Limb (tissue), 2 donors: ENCODE measurements at regions not wholly inside any gene's neighbourhood (a gene's known extent, or its start where the extent isn't known, plus 50 kb on each side); places are given as distances from the start of the nearest gene placed in this dataset.
A peak's percentile ranks its signal among the peaks of the same experiment; 100 is the strongest.
"Not testable (repeated sequence)": the region's sequence is repeated elsewhere in the genome, so short reads cannot be mapped to it uniquely, and the experiment has no call there.

Experiments used
- DNase-seq, 2 donors: peaks; one replicate each; pipeline ENCODE4 v3.0.0-alpha.2; 2016; ENCODE audit errors: extremely low spot score in 2 of 2

DNA sequence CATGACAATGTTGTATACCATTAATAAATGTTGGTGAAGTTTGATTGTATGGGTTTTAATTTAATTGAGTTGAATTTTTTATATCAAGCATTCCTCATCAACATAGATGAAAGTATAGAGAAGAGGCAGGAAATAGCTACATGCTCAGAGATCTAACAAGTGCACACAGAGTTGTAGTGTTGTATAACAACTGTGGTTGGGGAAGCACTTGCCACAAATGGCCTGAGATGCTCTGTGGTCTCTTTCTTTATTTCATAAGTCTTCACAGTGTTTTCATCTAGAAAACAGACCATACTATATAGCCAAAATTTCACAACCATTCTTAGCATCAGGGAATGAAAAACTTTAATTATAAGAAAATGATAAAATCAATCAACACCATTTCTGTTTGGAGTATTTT is 682.6 kb upstream of the NECTIN3 start:
- no peak for DNase-seq

DNA sequence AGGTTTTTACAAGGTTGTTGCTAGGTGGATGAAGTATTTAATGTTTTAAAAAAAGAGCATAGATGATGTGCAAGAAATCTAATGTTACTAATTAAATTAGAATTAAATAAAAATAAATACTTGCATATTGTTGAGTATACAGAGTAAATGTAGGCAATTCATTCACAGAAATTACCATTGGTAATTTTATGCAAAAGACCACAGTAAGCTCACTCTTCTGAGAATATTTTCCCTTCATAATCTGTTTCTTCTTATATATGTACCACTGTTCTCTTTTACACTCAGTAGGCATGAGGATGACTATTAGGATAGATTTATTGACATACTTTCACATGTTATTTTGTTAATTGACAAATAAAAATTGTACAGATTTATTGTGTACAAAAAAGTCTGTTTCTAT is 681.2 kb upstream of the NECTIN3 start:
- DNase-seq = no peak

DNA sequence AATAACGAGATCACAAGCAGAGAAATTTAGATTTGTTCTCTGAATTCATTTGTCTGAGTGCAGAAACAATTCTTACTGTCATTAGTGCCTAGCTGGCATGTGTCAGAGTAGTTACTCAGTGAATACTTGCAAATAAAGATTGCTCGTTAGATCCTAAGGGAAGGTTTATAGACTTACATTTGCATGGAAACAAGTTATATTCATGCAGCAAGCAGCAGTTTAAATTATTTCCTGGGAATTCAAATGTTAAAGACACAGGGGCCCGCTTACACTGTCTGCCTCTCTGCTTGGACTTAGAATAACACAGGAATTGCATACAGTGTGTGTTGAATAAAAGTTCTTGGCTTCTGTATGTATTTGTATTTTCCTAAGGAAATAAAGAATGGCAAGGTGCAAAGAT is 680.6 kb upstream of the NECTIN3 start:
- DNase-seq = no peak

DNA sequence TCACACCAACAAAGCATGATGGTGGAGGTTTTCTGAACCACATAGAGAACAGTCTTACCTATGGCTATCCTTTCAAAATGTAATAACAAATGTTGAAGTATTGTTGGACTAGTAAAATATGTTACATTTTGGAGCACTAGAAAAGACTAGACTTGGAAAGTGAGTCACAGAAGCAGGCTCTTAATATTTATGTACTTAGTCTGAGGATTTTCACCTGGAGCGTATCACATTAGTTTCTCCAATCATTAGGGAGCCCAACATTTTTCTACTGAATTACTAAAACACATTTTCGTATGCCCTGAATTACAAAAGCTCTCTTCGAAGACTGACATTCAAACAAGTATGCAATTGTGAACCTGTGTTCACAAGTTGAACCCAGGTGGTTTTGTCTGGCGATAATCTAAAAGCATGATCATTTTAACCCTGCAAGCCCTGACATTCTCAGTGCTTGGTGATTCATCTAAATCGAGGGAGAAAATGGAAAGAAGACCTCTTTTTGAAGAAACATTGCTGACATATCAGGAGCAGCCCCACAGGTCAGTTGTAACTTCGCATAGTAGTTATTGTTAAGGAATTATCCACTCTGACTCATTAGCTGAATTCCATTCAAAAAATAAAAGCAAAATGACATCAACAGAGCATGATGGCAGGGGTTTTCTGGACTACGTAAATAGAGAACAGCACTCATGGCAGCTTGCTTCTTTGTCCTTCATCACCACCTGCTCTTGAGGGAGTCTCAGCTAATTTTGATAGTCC is 679.8 kb upstream of the NECTIN3 start:
- no peak for DNase-seq

DNA sequence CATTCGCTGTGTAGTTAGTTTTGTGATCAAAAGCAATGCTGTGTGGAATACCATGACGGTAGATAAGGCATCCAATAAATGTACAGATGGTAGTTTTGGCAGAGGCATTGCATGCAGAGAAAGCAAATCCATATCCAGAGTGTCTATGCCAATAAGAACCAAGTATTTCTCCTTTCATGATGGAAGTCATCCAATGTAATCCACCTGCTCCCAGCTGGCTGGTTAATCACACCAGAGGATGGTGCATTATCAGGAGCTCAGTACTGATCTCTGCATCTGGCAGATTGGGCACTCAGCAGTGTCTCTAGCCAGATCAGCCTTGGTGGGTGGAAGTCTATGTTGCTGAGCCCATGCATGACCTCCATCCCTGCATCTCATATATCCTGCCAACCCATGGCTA is 677.7 kb upstream of the NECTIN3 start:
- DNase-seq = no peak

DNA sequence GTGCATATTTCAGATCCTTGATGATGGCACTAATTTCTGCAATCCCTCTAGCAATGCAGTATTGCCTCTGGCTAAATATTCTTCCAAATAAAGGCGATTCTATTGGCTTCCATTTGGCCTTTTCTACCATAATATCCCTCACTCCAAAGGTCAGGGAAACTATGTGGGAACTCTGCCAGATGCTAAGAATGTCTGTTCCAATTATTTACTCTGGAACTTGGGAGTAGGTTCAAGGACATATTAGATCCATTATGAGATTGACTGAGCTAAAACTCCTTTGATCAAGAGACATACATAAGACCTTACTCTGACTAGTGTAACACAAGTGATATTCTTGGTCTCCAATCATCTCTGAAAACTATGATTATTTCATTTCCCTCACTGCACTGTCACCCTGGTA is 674.5 kb upstream of the NECTIN3 start:
- DNase-seq = no peak

DNA sequence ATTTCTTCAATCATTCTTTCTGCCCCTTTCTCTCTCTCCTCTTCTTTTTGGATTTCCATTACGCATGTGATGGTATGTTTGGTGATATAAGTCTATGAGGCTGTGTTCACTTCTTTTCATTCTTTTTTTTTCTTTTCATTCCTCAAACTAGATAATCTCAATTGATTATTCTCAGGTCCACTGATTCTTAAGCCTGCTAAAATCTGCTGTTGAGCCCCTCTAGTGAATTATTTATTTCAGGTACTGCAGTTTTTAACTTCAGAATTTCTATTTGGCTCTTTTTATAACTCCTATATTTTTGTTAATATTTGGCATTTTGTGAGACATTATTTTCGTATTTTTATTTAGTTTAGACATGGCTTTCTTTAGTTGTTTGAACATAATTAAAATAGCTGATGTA is 671.3 kb upstream of the NECTIN3 start:
- no peak for DNase-seq

DNA sequence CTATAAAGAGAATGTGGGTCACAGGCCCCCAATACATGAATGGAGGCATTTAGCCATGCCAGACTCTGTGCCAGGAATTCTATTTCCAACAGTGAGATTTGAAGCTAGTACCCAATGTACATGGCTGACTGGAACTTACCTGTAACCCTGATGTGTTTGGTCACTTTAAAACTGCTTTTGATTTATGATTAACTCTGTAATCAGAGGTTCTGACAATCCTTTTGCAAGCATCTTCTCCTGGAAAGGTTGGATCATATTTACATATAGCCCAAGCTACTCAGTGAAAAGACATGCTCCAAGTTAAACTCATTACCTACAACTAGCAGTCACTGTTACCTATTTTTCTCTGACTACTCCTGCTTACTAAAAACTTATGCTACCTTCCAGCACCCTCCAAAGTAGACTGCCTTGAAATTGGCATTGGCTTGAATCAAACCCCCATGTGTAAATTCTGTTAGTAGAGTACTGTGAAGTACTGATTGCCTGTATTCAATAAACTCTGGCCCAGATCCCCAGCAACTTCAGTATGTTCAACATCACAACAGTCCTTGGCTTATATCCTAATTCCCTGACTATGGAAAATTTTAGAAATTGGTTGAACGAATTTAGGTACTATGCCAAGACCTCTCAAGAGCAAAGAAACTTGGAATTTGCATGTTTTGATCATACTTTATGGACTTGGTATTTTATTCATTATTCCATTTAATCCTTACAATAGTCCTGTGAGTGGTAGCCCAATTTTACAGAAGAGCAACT is 665.6 kb upstream of the NECTIN3 start:
- DNase-seq = peak in 1 of 2 donors; percentile 10

DNA sequence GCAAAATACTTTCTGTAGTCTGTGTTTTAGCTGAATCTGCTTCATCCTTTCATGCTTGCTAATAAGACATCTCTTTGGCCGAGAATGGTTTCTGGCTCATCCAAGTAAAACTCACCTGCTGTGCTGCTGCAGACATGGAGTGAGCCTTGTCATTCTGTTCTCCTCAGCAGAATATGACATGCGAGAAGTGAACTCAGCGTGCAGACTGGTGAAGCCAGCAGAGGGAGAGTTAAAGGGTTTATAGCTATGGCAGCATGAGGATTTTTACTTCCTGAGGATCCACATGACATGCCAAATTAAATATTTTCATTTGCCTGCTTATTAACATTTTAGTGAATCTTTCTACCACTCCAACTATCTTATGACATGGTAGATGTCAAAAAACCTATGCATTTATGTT is 658.4 kb upstream of the NECTIN3 start:
- DNase-seq = no peak

DNA sequence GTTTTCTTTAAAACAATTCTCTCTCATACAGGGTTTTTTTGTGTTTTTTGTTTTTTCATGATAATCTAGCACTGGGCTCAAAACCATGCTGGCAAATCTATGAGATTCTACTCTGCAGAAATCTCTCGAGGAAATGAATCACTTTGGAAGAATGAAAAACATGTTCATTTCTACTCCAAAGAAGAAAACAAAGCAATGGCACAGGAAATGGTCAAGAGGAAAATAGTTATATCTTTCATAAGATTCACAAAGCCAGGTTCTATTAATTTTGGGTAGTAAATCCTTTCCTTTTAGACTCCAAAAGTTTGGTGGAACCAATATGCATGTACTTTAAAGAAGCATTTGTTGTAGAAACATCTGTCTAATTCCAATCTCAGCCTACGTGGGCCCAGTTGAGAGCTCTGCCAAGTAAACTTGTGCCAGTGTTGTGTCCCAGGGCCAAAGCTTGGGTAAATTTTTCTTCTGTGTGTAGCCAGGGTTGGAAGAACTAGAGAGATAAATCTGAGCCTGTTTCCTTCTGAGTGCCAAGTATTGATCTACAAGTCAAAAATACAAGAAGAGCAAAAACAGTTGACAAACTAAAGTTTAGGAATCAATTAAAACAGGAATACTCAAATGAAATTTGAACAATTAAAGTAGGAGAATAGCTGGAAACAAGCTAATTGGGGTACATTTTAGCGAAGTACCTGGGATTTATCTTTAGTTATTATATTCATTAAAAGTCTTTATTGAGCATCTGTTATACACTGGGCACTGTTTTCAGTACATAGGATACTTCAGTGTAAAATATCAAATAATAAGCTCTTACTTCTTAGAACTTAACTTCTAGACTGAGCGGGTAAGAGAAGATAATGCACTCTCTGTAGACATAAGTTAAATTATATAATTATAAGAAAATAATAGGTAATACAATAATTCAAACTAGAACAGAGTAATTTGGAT is 657.5 kb upstream of the NECTIN3 start:
- no peak for DNase-seq

DNA sequence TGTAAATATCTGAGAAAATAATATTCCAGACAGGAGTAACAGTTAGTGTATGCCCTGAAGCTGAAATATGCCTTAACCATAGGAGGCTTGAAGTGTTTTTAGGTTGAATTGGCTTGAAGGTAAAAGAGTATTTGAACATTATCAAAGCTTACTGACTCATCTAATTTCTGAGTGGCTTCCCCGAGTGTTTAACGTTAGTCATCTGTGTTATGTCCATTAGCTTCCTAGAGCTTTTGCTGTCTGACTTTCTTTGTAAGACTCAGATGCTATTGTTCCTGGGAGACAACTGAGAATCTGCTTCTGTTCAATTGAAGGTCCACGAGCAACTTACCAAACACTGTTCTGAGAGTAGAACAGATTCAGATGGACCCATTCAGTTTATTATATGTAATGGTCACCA is 656.8 kb upstream of the NECTIN3 start:
- no peak for DNase-seq

DNA sequence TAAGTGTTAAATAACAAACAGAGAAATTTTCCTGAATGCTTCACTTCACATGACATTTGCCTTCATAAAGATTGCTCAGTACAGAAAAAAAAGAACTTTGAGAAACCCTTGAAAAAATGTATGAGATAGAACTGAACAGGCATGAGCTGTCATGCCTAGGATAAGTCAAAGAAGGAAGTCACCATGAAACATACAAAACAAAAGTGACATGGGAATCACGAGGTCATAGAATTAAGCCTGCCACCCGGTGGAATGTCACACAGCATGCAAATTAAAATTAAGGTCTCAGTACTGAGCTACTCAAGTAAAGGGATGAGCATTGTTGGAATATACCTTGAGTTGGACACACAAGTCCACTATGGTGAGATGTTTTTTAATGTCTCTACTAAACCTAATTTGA is 652.5 kb upstream of the NECTIN3 start:
- DNase-seq = no peak

DNA sequence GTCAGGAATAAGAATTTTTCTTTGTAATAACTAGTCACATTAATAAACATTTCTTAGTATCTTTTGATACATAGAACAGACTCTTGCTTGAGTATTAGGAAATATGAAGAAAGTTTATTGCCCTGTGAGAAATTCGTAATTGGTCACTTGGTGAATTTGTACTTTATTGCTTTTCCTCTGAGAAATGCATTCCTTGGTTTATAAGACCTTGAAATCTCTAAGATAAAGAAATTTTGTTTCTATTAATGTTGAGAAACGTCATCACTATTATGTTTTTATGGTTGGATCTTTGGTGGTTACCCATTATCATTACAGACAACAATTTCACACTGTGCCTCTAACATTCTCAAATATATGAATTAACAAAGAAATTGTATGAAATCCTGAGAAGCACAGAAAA is 652.0 kb upstream of the NECTIN3 start:
- no peak for DNase-seq

DNA sequence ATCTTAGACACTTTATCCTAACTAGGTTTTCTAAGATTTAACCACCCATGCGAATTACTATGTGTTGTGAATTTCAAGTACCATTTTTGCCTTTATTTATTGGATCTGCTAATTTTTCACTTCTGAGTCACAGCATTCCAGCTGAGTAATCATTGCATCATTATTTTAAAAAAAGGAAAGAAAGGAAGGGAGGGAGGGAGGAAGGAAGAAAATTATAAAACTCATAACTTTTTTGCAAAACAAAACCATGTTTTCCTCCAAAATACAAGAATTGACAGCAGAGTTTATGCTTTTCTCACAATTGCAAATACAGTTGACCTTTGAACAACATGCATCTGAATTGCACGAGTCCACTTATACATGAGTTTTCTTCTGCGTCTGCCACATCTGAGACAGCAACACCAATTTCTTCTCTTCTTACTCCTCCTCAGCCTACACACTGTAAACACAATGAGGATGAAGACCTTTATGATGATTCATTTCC is 651.4 kb upstream of the NECTIN3 start:
- DNase-seq = no peak

DNA sequence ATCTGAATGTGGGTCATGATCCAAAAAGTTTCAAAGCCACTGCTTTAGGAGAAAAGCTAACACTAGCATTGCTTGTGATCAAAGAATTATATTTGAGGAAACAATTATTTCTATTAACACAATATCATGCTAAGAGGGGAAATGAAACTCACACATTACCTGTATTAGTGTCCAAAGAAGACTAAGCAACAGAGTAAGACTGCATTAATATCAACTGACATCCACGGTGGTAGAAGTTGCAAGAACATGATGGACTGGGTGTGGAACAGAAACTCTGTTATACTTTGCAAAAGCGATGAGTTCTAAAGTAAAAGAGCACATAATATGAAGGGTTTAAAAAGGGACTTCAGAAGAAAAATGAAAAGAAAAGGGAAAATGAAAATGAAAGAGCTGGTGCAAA is 648.3 kb upstream of the NECTIN3 start:
- DNase-seq = no peak

DNA sequence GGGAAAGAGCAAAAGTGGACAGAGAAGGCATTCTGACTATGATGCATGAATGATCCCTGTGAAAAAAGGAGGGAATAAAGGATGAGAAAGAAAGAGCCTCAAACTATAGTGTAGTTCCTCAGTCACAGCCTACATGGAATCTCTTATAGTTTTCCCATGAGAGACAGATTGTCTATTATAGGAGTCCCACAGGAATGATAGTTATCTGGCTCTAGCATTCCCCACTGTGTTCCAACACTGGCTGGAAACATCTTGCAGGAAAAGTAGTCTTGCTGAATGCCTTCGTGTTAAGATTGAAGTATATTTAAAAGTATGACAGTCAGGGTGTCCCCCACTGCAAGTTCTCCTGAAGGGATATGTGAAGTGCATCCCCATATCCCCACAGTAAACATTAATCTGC is 641.5 kb upstream of the NECTIN3 start:
- no peak for DNase-seq

DNA sequence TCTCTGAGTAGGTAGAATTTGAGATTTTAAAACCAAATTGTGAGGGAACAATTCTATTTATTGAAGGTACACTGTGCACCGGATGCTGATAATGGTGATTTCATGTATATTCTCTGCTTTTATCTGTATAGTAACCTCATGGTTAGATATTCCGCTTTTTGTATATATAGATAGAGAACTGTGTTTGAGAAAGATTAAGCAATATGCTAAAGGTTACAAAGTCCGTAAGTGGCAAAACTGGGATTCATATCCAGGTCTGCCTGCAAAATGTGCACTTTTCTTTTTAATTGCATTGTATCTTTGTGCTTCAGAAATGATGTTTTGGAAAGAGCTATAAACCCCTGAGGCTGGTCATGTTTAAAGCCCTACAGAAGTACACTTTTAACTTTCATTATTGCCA is 635.4 kb upstream of the NECTIN3 start:
- DNase-seq = no peak

DNA sequence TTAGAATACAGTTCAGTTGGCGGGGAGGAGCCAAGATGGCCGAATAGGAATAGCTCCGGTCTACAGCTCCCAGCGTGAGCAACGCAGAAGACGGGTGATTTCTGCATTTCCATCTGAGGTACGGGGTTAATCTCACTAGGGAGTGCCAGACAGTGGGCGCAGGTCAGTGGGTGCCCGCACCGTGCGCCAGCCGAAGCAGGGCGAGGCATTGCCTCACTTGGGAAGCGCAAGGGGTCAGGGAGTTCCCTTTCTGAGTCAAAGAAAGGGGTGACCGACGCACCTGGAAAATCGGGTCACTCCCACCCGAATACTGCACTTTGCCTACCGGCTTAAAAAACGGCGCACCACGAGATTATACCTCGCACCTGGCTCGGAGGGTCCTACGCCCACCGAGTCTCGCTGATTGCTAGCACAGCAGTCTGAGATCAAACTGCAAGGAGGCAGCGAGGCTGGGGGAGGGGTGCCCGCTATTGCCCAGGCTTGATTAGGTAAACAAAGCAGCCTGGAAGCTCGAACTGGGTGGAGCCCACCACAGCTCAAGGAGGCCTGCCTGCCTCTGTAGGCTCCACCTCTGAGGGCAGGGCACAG is 631.5 kb upstream of the NECTIN3 start:
- DNase-seq = not testable (repeated sequence)

DNA sequence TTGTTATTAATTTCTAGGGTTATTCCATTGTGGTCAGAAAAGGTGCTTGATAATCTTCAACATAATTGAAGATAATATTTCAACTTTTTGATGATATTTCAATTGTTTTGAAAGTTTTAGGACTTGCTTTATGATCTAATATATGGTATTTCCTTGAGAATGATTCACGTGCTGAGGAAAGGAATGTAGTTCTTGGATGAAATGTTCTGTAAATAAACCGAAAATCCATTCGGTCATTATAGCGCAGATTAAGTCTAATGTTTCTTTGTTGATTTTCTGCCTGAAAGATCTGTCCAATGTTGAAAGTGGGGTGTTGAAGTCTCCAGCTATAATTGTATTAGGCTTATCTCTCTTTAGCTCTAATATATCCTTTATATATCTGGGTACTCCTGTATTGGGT is 617.5 kb upstream of the NECTIN3 start:
- DNase-seq = no peak

DNA sequence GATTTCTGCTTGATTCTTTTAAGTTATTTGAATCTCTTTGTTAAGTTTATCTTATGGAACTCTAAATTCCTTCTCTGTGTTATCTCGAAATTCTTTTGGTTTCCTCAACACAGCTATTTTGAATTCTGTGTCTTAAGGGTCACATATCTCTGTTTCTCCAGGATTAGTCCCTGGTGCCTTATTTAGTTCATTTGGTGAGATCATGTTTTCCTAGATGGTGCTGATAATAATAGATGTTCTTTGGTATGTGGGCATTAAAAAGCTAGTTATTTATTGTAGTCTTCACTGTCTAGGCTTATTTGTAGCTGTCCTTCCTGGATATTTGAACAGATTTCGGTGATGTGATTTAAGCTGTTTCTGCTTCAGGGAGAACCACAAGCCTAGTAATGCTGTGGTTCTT is 615.6 kb upstream of the NECTIN3 start:
- DNase-seq = no peak

DNA sequence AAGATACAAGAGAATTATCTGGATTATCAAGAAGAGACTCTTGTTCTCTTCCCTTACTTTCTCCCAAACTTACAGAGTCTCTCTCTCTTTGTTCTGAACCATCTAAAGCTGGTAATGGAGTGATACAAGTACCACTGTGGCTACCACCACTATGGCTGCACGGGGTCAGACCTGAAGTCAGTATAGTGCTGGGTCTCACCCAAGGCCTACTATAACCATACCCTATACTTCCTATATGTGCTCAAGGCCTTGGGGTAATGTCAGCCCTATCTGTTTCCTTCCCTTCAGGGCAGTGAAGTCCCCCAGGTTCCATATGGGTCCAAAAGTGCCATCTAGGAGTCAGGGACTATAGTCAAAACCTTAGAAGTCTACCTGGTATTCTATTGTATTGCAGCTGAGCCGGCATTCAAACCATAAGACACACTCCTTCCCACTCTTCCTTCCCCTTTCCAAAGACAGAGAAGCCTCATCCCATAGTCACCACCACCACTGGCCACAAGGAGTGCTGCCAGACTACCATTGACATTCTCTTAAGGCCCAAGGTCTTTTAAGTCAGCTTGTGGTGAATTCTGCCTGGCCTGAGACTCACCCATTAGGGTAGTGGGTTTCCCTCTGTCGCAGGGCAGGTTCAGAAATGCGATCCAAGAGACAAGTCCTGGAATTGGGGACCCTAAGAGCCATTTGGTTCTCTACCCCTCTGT is 615.0 kb upstream of the NECTIN3 start:
- no peak for DNase-seq
